ENCODE measurements at regions not wholly inside any gene's neighbourhood (a gene's known extent, or its start where the extent isn't known, plus 50 kb on each side); places are given as distances from the start of the nearest gene placed in this dataset.
A peak's percentile ranks its signal among the peaks of the same experiment; 100 is the strongest.

DNA sequence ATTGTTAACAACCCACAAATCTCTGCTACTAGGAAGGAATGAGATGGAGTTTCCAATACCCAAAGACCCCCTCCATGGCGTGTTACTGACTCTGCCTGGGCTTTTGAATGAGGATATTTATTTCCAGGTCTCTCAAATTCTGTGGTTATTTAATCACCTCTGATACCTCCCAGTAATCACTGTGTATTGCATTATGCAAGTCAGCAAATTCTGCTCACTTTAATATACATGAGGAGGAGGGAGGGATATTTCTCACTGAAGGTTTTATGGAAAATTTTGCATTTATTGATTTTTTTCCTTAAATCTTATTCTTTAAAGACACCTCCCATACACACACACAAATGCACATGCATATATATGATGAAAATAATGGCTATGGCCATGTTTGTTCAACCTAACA lies 962.9 kb downstream of the VRK1 start:
- no peaks in the 10 kb centered on the region for H3K36me3 Mint-ChIP-seq (ENCODE audit: insufficient read depth)
- H3K27ac Mint-ChIP-seq (ENCODE audit: low read depth), result no peak overlapping the region
- peaks cover 22% of the 10 kb centered on the region for H3K4me1 Mint-ChIP-seq
- no peak overlapping the region for H3K4me3 Mint-ChIP-seq
- ATAC-seq (replicated peaks; ENCODE audit: extremely low read depth, poor library complexity, severe bottlenecking) (no peak), DNase-seq (ENCODE audit: low spot score in 2 of 2) (no peak)
- no peaks in the 10 kb centered on the region for H3K27me3 Mint-ChIP-seq
- no peaks in the 10 kb centered on the region for H3K9me3 Mint-ChIP-seq

GRCh38 chr14:97762386-97762785 lies 965.2 kb downstream of the VRK1 start:
- H3K4me1 Mint-ChIP-seq, result peaks cover 30% of the 10 kb centered on the region
- no peak for ATAC-seq (replicated peaks; ENCODE audit: extremely low read depth, poor library complexity, severe bottlenecking)
- H3K9me3 Mint-ChIP-seq, result no peaks in the 10 kb centered on the region
- H3K27ac Mint-ChIP-seq (ENCODE audit: low read depth), result no peak overlapping the region
- no peak overlapping the region for H3K4me3 Mint-ChIP-seq
- H3K36me3 Mint-ChIP-seq (ENCODE audit: insufficient read depth), result no peaks in the 10 kb centered on the region
- no peak for DNase-seq (ENCODE audit: low spot score in 2 of 2)
- H3K27me3 Mint-ChIP-seq, result no peaks in the 10 kb centered on the region

GRCh38 chr14:97771340-97772045 lies 974.3 kb downstream of the VRK1 start:
- no peaks in the 10 kb centered on the region for H3K9me3 Mint-ChIP-seq
- H3K27ac Mint-ChIP-seq (ENCODE audit: low read depth), result peak overlapping the region; percentile 39
- H3K4me3 Mint-ChIP-seq, result no peak overlapping the region
- no peak for DNase-seq (ENCODE audit: low spot score in 2 of 2)
- peaks cover 9% of the 10 kb centered on the region for H3K4me1 Mint-ChIP-seq
- H3K27me3 Mint-ChIP-seq, result no peaks in the 10 kb centered on the region
- no peak for ATAC-seq (replicated peaks; ENCODE audit: extremely low read depth, poor library complexity, severe bottlenecking)
- H3K36me3 Mint-ChIP-seq (ENCODE audit: insufficient read depth), result peaks cover 9% of the 10 kb centered on the region

DNA sequence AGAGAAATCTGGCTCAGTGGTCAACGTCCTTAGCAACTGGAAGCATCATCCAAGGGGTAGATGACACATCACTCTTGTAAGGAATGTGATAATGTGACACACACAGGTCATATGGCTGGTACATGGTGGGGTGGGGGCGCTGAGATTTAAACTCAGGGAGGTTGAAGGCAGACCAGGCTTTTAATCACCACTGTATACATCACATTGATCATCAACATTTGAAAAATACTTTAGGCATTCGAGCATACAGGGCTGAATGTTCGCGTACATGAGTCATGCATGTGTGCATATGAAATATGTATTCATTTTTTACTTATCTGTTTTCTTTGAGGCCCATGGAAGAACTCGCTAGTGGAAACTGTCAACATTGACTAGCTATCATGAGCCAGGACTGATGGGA lies 976.4 kb downstream of the VRK1 start:
- Mint-ChIP-seq H3K27me3 (no peaks in the 10 kb centered on the region), H3K27ac (ENCODE audit: low read depth) (no peak overlapping the region), H3K4me1 (peaks cover 5% of the 10 kb centered on the region), H3K4me3 (no peak overlapping the region), H3K36me3 (ENCODE audit: insufficient read depth) (peaks cover 9% of the 10 kb centered on the region), H3K9me3 (no peaks in the 10 kb centered on the region)
- no peak for DNase-seq (ENCODE audit: low spot score in 2 of 2)
- no peak for ATAC-seq (replicated peaks; ENCODE audit: extremely low read depth, poor library complexity, severe bottlenecking)

GRCh38 chr14:97776890-97777558 lies 979.8 kb downstream of the VRK1 start:
- Mint-ChIP-seq H3K27ac (ENCODE audit: low read depth) (no peak overlapping the region), H3K4me3 (no peak overlapping the region), H3K36me3 (ENCODE audit: insufficient read depth) (peaks cover 10% of the 10 kb centered on the region), H3K9me3 (no peaks in the 10 kb centered on the region), H3K4me1 (peaks cover 6% of the 10 kb centered on the region), H3K27me3 (no peaks in the 10 kb centered on the region)
- DNase-seq (ENCODE audit: low spot score in 2 of 2) (no peak), ATAC-seq (replicated peaks; ENCODE audit: extremely low read depth, poor library complexity, severe bottlenecking) (no peak)

DNA sequence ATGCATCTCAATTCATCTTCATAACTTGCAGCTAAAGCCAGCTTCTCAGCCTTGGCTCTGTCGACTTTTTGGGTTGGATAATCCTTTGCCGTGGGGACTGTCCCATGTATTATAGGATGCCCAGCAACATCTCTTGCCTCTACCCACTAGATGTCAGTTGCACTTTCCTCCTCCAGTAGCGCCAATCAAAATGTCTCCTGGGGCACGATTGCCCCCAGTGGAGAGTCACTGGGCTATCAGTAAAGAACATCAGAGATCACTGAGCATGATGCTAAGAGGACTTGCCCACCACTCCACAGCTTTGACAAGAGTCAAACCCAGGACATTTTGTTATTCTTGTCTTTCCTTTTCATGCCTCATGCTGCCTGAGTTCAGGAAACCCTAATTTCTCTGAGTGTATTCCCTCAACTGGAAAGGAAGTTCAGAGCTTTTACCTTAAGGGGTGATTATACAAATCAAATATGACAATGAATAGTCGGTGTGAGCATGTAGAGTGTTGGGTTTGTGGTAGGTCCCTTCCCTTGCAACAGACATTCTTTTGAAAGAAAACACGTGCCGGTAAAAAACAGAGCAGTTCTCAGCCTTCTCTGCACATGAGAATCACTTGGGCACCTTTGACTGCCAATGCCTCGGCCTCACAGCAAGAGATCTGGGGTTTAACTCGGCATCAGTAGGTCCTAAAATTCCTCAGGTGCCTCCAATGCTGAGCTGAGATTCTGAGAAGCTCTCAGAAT lies 980.6 kb downstream of the VRK1 start:
- H3K27ac Mint-ChIP-seq (ENCODE audit: low read depth), result peak overlapping the region; percentile 11
- no peak overlapping the region for H3K4me3 Mint-ChIP-seq
- H3K36me3 Mint-ChIP-seq (ENCODE audit: insufficient read depth), result peaks cover 10% of the 10 kb centered on the region
- DNase-seq (ENCODE audit: low spot score in 2 of 2) (no peak), ATAC-seq (replicated peaks; ENCODE audit: extremely low read depth, poor library complexity, severe bottlenecking) (no peak)
- peaks cover 6% of the 10 kb centered on the region for H3K4me1 Mint-ChIP-seq
- no peaks in the 10 kb centered on the region for H3K27me3 Mint-ChIP-seq
- no peaks in the 10 kb centered on the region for H3K9me3 Mint-ChIP-seq

- Mint-ChIP-seq H3K9me3 (no peaks in the 10 kb centered on the region), H3K4me3 (no peak overlapping the region)
- ATAC-seq (replicated peaks; ENCODE audit: extremely low read depth, poor library complexity, severe bottlenecking), result no peak
These were observed 982.0 kb downstream of the VRK1 start for GRCh38 chr14:97779140-97779539.

DNA sequence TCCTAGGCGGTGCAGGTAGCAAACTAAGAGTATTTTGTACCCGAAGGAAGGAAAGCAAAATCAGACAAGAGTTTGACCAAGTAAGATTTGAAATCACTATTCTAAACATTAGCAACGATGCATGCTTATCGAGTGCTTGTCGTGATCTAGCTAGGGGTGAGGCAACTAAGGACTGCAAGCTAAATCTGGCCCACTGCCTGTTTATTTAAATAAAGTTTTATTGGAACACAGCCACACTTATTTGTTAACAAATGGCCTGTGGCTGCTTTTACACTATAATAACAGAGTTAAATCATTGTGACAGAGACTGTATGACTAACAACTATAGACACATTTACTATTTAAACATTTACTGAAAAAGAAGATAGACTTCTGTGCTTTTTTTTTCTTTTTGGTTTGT lies 983.6 kb downstream of the VRK1 start:
- Mint-ChIP-seq H3K4me3 (no peak overlapping the region), H3K27ac (ENCODE audit: low read depth) (no peak overlapping the region), H3K27me3 (no peaks in the 10 kb centered on the region), H3K4me1 (peaks cover 12% of the 10 kb centered on the region), H3K36me3 (ENCODE audit: insufficient read depth) (peaks cover 1% of the 10 kb centered on the region), H3K9me3 (no peaks in the 10 kb centered on the region)
- ATAC-seq (replicated peaks; ENCODE audit: extremely low read depth, poor library complexity, severe bottlenecking), result no peak
- DNase-seq (ENCODE audit: low spot score in 2 of 2), result no peak

More at GRCh38 chr14:97779140-97779539, 982.0 kb downstream of the VRK1 start:
- Mint-ChIP-seq H3K27me3 (no peaks in the 10 kb centered on the region), H3K36me3 (ENCODE audit: insufficient read depth) (peaks cover 7% of the 10 kb centered on the region), H3K4me1 (peaks cover 6% of the 10 kb centered on the region), H3K27ac (ENCODE audit: low read depth) (peak overlapping the region; percentile 11)
- DNase-seq (ENCODE audit: low spot score in 2 of 2), result no peak

GRCh38 chr14:97781961-97782360 lies 984.8 kb downstream of the VRK1 start:
- H3K36me3 Mint-ChIP-seq (ENCODE audit: insufficient read depth), result peaks cover 1% of the 10 kb centered on the region
- H3K9me3 Mint-ChIP-seq, result no peaks in the 10 kb centered on the region
- ATAC-seq (replicated peaks; ENCODE audit: extremely low read depth, poor library complexity, severe bottlenecking), result no peak
- DNase-seq (ENCODE audit: low spot score in 2 of 2), result no peak
- no peak overlapping the region for H3K27ac Mint-ChIP-seq (ENCODE audit: low read depth)
- H3K4me3 Mint-ChIP-seq, result no peak overlapping the region
- H3K4me1 Mint-ChIP-seq, result peaks cover 13% of the 10 kb centered on the region
- no peaks in the 10 kb centered on the region for H3K27me3 Mint-ChIP-seq

DNA sequence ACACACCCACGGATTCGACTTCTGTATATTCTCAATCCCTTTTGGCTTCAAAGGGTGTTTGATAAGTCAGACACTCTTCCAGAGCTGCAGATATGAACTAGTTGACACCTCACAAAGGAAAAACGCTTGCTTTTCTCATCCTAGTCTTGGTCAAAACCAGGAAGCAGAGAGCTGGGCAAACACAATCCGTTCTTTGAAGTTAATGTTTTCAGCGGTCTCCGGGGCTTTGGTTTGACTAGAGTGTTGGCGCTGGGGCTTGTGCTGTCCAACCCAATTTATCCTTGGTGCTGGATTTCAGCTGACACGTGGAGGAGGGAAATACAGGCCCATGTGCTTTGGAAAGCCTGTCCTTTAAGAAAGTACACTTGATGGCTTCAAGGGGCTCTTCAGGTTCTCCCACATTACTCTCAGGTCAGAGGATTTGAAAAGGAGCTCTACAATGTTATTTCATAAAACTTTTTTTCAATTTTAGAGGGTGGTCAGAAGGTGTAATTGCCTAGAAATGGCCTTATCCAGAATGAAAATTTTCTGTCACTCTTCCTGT lies 985.8 kb downstream of the VRK1 start:
- ATAC-seq (replicated peaks; ENCODE audit: extremely low read depth, poor library complexity, severe bottlenecking) (no peak), DNase-seq (ENCODE audit: low spot score in 2 of 2) (no peak)
- H3K36me3 Mint-ChIP-seq (ENCODE audit: insufficient read depth), result peaks cover 1% of the 10 kb centered on the region
- H3K27me3 Mint-ChIP-seq, result no peaks in the 10 kb centered on the region
- H3K9me3 Mint-ChIP-seq, result no peaks in the 10 kb centered on the region
- peaks cover 13% of the 10 kb centered on the region for H3K4me1 Mint-ChIP-seq
- H3K4me3 Mint-ChIP-seq, result no peak overlapping the region
- H3K27ac Mint-ChIP-seq (ENCODE audit: low read depth), result no peak overlapping the region

- H3K4me3 Mint-ChIP-seq, result no peak overlapping the region
- no peaks in the 10 kb centered on the region for H3K27me3 Mint-ChIP-seq
- H3K4me1 Mint-ChIP-seq, result peaks cover 14% of the 10 kb centered on the region
- H3K27ac Mint-ChIP-seq (ENCODE audit: low read depth), result no peak overlapping the region
- DNase-seq (ENCODE audit: low spot score in 2 of 2) (no peak), ATAC-seq (replicated peaks; ENCODE audit: extremely low read depth, poor library complexity, severe bottlenecking) (no peak)
- no peaks in the 10 kb centered on the region for H3K36me3 Mint-ChIP-seq (ENCODE audit: insufficient read depth)
- H3K9me3 Mint-ChIP-seq, result no peaks in the 10 kb centered on the region
These were observed 988.3 kb downstream of the VRK1 start for GRCh38 chr14:97785495-97785894.

DNA sequence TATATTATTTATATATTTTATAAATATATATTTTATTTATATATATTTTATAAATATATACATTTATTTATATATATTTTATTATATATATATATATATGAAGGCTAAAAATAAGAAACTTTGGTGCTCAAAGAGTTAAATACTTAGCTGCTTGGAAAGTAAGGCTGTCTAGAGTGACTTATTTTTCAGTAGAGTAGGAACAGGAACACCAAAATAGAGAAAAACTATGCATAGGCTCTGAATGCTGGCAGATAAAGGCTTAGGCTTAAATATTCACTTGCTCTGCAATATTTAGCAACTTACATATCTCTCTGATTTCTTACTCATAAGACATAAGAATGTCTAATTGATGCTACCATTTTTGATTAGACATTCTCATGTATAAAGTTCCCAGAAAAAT lies 991.2 kb downstream of the VRK1 start:
- no peak for ATAC-seq (replicated peaks; ENCODE audit: extremely low read depth, poor library complexity, severe bottlenecking)
- no peaks in the 10 kb centered on the region for H3K27me3 Mint-ChIP-seq

More for the DNA sequence above, 991.2 kb downstream of the VRK1 start:
- Mint-ChIP-seq H3K4me1 (peaks cover 21% of the 10 kb centered on the region), H3K36me3 (ENCODE audit: insufficient read depth) (no peaks in the 10 kb centered on the region), H3K4me3 (no peak overlapping the region), H3K27ac (ENCODE audit: low read depth) (no peak overlapping the region), H3K9me3 (no peaks in the 10 kb centered on the region)
- no peak for DNase-seq (ENCODE audit: low spot score in 2 of 2)

Data from central memory CD8-positive, alpha-beta T cell (primary cell).